LHCN-M2 (cell line): ENCODE measurements at regions not wholly inside any gene's neighbourhood (a gene's known extent, or its start where the extent isn't known, plus 50 kb on each side); places are given as distances from the start of the nearest gene placed in this dataset.

ENCODE experiments used
- DNase-seq: peaks from one replicate; pipeline ENCODE4 v3.0.0-alpha.2; 2012; ENCODE audit warnings: low read depth

DNA sequence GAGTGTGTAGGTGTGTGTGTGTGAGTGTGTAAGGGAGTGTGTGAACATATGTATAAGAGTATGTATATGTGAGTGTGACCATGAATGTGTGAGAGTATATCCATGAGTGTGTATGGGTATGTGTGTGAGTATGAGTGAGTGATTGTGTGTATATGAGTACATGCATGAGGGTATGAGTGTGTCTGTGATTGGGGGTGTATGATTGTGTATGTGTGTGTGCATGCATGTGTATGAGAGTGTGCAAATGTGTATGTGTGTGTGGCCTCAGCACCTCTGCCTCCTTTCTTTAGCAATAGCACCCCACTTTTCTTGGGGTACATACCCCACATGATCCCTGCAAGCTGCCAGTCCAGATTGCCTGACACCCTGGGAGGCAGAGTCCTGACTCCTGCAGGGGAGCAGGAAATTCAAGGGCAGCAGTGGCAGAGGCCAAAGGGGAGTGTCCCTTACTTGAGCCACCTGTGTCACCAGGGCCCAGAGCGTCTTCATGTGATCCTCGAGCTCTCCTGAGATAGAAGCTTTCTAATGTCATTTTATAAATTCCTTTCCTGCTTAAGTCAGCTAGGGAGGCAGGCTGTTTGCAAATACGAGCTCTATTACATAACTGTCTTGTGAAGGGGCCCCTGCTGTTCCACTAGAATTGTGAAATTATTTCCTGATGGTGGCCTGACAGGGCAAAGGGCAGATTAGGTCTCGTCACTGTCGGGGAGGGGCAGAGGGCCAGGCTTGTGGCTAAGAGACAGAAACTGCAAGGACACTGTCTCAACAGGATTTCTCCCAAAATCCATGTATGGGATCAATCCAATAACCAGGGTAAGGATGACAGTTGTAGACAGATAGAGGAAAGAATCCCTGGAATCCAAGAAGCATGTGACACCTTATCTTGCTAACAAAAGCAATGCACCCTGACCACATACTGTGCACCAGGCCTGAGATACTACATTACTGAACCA lies 389.1 kb downstream of the GADD45G start:
- no peak for DNase-seq

DNA sequence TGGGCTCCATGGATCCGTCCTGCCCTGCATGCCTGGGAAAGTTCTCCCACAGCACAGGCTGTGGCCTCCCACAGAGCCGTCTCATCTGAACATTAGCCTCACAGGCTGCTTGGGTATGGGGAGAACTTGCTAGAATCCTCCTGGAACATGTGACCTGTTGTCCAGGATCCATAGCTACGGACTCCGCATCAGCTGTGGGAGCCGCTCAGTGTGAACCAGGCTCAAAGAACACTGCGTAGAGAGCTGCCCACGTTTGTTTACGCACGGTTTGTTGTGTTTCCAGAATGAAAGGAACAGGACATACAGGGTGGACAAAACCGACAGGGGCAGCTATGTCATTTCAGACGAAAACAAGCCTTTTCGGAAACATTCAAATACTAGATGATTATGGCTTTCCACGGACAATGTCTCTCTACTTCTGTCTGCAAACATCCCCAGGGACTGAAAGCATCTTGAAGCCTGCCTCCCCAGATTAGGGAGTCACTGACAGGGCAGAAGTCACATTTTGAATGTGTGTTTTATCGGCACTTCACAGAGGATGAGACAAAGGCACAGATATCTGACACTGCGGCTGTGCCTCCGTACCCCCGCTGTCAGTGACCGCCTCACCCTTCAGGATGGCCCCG lies 390.3 kb downstream of the GADD45G start:
- no peak for DNase-seq

DNA sequence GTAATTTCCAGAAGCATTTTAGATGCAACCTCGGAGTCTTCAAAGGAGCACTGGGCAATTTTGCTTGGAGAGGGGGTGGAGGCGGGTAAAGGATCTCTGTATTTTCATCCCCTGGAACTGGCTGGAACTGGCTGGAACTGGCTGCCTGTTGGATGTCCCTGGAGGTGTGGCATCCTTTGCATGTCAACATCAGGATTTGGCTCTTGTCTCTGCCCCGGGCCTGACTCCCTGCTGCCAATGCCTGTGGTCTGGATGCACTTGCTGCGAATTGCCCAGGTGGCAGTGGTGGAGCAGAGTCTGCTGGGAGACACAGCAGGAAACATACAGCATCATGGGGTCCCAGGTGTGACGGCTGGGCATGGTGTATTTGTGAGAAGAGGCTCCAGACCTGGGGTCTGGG lies 391.3 kb downstream of the GADD45G start:
- DNase-seq, result no peak

DNA sequence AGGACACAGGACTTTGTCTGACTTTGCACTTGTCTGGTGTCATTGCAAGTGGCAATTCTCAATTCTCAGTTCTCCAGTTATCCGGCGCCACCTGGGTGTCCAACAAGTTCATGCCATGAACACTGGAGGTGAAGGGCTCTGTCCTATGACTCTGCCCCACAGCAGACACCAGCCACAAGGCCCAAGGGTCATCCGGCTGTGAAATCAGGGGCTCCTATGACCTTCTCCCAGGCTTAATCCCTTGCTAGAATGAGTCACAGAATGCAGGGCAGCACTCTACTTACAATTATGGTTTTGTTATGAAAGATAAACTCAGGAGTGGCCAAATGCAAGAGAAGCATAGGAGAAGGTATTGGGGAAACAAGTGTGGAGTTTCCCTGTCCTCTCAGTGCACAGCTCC lies 392.0 kb downstream of the GADD45G start:
- peak; percentile 37 for DNase-seq

DNA sequence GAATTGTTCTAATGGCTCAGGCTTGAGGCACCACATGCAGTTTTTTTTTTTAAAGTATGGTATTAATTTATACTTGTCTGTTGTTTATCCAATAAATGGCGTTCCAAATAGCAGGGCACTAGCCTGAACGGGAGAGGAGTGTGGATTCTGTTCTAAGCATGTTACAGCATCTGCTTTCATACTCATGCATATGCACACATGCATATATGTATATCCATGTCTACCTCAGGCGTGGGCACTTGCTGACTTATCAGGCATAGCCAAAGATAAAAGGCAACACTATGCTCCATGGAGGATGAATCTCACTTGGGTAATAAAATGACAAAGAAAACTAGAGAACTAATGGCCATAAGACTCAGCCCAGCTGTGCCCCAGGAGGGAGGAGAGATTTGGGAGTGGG lies 393.8 kb downstream of the GADD45G start:
- DNase-seq, result no peak

DNA sequence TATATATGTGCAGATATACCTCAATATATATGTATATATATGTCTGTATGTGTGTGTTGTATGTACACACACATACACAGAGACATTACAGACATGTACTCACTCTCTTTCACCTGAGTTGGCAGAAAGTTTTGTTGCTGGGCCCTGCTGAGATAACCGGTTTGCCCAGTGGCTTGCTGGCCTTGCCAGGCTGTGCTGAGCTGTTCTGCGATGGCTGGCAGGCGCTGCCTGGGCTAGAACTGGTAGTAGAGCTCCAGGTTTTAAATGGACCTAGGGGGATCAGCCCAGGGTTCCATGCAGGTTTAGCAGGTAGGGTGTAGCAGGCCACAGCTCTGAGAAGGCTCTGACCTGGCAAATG lies 394.3 kb downstream of the GADD45G start:
- DNase-seq, result no peak

DNA sequence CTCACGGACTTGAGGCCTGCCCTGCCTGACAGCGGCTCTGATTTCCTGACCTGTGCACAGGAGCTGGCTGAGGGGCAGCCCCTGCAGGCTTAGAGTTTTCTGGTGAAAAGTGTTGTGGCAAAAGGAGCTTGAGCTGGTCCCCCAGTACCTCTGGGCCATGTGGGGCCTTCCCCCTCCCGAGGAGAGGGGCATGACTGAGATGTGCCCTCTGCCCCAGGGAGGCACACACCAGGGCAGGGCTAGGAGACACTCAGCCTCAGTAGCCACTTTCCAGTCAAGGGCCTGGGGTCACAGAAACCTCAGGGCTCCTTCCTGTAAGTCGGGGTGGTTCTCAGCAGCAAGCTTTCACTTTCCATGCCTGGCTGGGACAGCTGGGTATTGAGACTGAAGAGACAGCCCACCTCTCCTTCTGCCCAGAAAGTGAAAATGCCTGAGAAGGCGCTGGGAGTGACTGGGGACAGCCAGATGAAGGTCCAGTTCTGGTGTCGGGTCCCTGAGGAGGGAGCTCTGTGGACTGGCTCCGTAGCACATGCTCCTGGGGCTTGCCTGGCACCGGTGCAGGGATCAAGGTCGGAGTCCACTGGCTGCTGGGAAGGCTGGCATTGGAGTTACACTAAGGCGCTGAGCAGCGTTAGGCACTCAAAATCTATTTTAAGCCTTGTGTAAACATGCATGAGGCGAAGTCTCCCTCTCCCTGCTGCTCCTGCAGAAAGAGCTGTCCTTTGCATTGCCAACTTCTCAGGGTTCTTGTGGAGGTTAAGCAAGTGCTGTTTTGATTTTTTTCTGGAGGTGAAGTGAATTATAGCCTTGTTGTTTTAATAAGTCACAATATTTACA lies 394.9 kb downstream of the GADD45G start:
- DNase-seq, result peak; percentile 70

DNA sequence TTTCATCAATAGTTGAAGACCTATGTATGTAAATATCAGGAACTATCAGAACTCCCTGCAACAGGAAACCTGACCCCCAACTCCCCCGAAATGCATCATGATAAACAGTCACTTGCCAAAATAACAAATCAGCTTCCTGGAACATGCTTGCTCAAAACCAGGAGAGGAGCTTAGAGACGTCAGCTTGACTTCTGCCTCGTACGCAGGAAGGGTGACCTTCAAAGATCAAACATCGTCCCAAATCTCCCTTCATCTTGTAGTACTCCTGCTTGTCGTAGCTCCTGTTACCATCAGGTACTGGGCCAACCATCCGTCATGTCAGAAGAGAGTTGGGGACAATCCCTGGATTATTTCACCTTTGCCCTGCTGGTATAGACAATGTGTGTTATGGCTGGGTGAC lies 396.1 kb downstream of the GADD45G start:
- DNase-seq, result no peak

DNA sequence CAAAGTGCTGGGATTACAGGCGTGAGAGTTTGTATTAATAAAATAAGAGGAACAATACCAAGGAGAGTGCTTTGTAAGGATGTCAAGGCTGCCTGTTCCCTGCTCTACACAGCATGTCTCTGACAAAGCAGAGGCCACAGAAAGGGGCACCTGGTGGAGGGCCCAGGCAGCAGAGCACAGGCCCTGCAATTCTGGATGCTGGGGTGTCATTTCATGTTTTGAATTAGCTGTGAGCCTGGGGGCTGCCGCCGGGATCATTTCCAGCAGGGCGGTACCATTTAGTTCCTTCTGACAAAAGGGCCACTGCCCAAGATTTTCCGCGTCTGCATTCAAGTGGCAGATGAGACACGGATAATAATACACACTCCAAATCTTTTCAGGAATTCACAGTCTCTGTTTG lies 396.9 kb downstream of the GADD45G start:
- DNase-seq, result no peak

DNA sequence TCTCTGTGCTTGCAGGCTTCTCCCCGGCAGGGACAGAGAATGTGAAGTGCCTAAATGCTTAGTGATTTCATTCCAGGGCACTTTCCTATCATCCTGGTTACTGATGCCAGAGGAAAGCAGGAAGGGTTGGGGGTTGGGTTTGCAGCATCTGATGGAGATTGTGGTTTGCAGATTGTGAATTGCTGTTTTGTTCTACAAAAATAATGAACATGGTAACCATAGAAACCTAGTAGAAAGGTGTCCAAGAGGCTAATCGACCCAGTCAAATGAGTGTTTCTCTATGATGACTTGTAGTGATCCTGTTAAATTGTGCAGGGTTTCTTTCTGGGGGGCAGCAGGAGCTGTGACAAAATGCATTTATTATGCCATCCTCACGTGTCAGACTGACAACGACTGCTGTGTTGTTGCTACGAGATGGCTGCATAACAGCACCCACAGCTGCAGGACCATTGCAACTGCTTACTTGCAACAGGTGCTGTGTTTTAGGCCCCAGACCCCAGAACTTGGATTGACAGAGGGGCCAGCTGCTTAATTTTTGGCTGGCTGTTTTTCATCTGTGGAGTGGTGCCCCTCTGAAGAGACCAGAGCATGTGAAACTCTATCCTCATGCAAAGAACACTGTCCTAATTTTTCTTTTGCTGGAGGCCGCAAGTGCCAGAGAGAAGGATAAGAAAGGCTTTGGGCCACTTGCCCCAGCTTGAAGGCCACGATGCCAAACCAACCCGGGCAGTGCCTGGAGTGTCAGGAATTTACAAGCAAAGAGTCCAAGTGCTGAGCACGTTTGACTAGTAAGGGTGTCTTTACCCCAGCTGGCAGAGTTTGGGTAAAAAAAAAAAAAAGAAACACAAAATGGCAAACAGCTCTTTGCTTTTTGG lies 397.8 kb downstream of the GADD45G start:
- DNase-seq, result peak; percentile 81

DNA sequence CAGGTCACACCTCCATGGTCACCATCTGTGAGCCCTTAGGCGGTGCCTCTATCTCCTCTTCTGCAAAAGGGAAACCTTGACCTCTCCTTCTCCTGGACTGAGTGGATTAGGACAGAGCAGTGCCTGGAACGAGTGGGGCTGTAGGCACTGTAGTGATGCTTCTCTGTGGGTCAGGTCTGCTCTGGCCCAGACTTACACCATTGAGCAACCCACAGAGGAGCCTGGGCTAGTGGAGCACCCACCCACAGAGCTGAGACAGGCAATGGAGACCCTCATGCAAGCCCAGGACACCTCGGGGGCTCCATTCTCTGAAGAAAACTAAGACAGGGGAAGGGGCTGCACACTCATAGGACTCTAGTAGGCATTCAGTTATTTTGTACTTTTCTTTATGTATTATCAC lies 400.6 kb downstream of the GADD45G start:
- DNase-seq, result no peak

DNA sequence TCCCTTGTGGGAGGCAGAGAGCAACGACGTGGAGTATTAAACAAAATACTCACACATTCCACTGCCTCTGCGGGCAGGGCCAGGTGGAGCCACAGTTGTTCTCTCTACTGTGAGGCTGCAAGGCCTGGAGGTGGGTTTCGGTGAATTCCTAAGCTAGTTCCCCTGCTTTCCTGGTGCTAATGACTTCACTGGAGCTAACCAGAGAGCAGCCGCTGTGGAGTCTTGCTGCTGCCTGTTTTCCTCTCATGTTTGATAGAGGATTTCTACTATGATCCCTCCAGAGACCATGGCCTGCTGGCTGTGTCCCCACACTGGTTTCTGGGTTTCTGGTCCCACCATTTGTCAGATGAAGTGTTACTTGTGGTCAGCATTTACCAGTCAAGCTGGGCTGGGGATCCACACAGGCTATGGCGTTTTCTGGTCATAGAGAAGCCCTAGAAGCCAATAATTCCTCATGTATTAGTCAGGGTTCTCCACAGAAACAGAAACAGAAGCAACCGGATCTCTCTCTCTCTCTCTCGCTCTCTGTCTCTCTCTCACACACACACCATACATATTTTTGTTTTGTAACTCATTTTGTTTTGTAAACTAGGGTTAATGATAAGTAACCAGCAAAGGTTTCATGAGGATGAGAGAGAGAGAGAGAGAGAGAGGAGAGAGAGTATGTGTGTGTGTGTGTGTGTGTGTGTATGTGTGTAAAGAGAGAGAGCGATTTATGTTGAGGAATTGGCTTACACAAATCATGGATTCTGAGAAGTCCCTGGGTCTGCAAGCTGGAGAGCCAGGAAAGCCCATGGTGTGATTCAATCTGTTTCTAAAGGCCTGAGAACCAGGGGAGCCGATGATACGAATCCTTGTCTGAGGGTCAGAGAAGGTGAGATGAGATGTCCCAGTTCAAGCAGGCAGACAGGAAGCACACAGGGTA lies 403.0 kb downstream of the GADD45G start:
- peak; percentile 88 for DNase-seq

DNA sequence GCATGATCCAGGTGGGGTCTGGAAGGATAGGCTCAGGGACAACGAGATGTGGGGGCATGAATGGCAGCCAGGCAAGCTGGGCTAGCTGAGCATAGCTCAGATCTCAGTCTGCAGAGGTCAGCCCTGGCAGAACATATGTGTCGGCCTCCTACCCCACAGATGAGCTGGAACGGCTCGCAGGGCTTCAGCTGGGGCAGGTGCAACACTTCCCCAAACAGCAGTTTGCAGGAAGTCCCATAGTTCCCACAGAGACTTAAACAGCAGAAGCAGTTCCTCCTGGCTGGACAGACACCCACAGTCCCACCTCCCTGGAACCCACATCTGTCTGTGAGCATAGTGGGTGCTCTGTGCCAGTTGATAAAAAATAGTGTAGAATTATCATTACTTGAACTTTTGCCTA lies 404.6 kb downstream of the GADD45G start:
- DNase-seq, result no peak

DNA sequence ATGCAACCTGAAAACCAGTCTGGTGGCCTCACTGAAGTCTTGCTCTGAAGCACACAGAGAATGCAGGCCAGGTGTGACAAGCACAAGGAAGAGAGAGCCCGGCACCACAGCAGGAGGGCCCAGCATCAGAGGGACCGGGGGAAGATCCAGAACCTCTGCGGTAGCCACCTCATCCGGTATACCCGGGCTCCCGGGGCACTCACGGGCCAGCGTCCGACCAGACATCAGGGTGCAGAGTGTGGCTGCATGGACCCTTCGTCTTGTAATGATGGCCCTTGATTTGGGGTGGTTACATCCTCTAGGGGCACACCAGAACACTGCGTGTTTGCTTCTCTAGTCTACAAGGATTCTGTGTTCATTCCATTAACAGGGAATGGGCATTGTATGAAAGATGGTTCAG lies 406.0 kb downstream of the GADD45G start:
- no peak for DNase-seq

DNA sequence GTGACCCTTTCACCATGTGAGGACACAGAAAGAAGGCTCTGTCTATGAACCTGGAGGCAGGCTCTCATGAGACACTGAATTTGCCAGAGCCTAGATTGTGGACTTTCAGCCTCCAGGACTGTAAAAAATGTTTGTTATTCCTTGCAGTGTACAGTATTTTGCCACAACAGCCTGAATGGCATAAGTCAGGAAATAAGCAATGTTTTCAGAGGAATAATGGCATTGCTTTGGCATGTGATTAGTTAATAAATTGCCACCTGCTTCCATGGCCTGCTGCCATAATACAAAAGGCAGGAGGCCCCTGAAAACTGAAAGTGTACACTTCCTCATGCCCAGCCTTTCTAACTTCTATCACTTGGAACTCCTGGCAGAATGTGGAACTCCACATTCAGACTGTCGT lies 408.1 kb downstream of the GADD45G start:
- DNase-seq, result no peak

DNA sequence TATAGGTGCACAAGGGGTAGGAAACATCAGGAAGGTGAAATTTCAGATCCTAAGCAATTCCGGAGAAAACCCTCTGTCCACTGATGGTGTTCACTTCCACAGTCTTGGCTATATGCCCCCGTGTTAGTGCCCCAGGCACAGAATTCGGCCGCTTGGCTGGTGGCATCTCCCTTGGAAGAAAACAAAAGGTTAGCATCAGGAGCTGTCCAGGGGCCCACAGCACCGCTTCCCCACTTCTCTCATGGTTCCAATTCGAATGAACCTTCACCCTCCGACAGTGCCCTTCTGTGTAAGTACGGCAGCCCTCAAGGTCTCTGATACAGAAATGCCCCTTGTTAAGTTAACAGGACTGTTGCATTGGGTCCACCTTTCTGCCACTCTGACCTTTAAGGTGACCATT lies 409.0 kb downstream of the GADD45G start:
- no peak for DNase-seq

DNA sequence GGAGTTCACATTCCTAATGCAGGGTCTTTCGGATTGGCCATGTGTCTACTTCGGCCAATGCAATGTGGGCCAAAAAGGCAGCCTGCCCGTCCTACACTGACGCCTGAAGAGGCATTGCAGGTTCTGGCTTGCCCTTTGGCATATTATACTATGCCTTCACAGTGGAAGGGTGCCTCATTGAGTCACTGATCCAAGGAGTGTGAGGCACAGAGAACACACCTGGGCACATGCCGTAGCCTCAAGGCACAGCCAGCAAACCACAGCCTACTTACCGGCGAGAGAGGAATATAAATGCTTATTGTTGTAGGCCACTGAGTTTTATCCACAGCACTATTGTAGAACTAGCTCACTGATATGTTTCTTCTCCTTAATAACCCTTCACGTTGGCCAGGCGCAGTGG lies 409.6 kb downstream of the GADD45G start:
- DNase-seq, result no peak

DNA sequence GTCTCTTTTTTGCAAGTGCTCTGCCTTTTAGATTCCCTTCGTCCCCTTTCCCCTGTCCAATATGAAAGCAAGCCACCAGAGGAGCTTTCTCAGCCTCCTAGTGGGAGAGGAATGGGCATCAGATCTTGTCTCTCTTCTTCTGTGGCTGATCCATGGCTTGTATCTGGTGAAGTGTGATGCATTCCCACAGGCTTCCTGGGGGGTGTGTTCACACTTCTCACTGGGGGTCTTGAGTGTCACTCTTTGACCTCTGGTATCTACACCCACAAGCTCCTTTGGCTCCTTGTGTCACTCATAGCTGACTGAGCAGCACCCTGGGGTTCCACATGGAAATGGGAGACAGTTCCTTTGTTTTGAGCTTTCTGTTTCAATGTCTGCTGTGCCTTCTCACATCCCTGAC lies 411.5 kb downstream of the GADD45G start:
- no peak for DNase-seq

DNA sequence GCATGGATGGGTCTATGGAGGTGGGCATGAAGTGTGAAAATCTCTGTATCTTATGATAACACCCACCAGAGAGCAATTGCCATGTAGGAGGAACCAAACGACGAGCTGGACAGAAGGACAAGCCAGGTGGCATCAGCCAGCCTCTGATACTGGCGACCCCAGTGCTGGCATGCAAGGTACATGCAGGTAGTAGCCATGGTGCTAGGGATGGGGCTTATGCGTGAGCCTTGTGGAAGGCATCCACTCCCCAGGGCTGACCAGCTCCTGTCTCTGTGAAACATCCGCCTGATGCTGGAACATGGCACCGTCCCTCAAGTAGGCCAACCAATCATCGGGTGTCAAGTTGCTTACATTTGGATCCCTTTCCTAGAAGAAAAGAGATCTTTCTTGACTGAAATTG lies 412.9 kb downstream of the GADD45G start:
- DNase-seq, result no peak

DNA sequence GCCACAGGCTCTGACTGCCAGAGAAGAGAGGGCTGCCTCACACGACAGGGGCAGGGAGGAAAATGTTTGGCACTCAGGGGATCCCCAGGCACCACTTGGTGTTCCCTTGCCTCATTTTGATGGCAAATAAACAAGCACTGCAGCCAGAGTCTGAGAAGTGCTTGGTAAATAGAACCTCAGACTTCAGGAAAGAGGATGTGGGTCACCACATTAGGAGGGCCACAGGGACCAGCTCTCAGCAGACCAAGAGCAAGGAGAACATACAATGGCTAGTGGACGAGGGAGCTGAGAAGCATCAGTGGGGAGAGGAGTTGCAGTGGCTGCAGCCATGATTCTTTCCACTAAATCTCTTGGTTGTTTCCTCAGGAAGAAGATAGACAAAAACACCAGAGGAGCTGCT lies 413.9 kb downstream of the GADD45G start:
- DNase-seq, result no peak
